GM18502 (cell line): ENCODE measurements at regions not wholly inside any gene's neighbourhood (a gene's known extent, or its start where the extent isn't known, plus 50 kb on each side); places are given as distances from the start of the nearest gene placed in this dataset.

Experiments used
- ATAC-seq: cut with Tn5 transposase; IDR thresholded peaks from one replicate; pipeline ENCODE4 v1.9.1; 2021; ENCODE audit warnings: mild to moderate bottlenecking; ENCODE audit not compliant: unreplicated experiment, poor library complexity

- ATAC-seq = no peak
Measured at GRCh38 chr13:26456650-26457049, 100.8 kb upstream of the WASF3 start.

- ATAC-seq = no peak
Measured at GRCh38 chr13:26457212-26457611, 100.3 kb upstream of the WASF3 start.

- ATAC-seq = no peak
Measured at GRCh38 chr13:26458196-26458749, 99.2 kb upstream of the WASF3 start.

GRCh38 chr13:26459276-26460131 lies 98.0 kb upstream of the WASF3 start:
- ATAC-seq = no peak

- no peak for ATAC-seq
Measured at GRCh38 chr13:26460648-26461047, 96.8 kb upstream of the WASF3 start.

GRCh38 chr13:26463296-26463695 lies 94.2 kb upstream of the WASF3 start:
- ATAC-seq = no peak

GRCh38 chr13:26463848-26464247 lies 93.6 kb upstream of the WASF3 start:
- no peak for ATAC-seq

- ATAC-seq = no peak
Measured at GRCh38 chr13:26465514-26465913, 92.0 kb upstream of the WASF3 start.

GRCh38 chr13:26465954-26466353 lies 91.5 kb upstream of the WASF3 start:
- ATAC-seq = no peak

- no peak for ATAC-seq
Measured at GRCh38 chr13:26468265-26468801, 89.2 kb upstream of the WASF3 start.

GRCh38 chr13:26469602-26470001 lies 87.9 kb upstream of the WASF3 start:
- ATAC-seq = no peak

GRCh38 chr13:26471807-26472206 lies 85.7 kb upstream of the WASF3 start:
- no peak for ATAC-seq

GRCh38 chr13:26473571-26474230 lies 83.8 kb upstream of the WASF3 start:
- no peak for ATAC-seq

GRCh38 chr13:26474286-26474685 lies 83.2 kb upstream of the WASF3 start:
- no peak for ATAC-seq

- no peak for ATAC-seq
Measured at GRCh38 chr13:26475176-26476110, 82.0 kb upstream of the WASF3 start.

- no peak for ATAC-seq
Measured at GRCh38 chr13:26476111-26476781, 81.2 kb upstream of the WASF3 start.

GRCh38 chr13:26476782-26477142 lies 80.7 kb upstream of the WASF3 start:
- no peak for ATAC-seq

- no peak for ATAC-seq
Measured at GRCh38 chr13:26477681-26478080, 79.8 kb upstream of the WASF3 start.

- no peak for ATAC-seq
Measured at GRCh38 chr13:26480246-26480855, 77.1 kb upstream of the WASF3 start.
